ENCODE measurements at regions not wholly inside any gene's neighbourhood (a gene's known extent, or its start where the extent isn't known, plus 50 kb on each side); places are given as distances from the start of the nearest gene placed in this dataset.

GRCh38 chr4:153114771-153115321, 89.4 kb upstream of the TRIM2 start:
- in situ Hi-C loops (cut with MboI; ENCODE audit: low pct_unique_long_range_greater_than_20kb, low sequenced_read_pairs, unreplicated experiment), result no loop called here
- TF ChIP-seq CTCF (IDR thresholded peaks at IDR 0.05; ENCODE audit: extremely low read depth, insufficient read depth, missing control alignments), result no peak
- no peak for DNase-seq (ENCODE audit: low spot score)

- in situ Hi-C loops (cut with MboI; ENCODE audit: low pct_unique_long_range_greater_than_20kb, low sequenced_read_pairs, unreplicated experiment), result no loop called here
- DNase-seq (ENCODE audit: low spot score), result peak; percentile 33
- TF ChIP-seq CTCF (IDR thresholded peaks at IDR 0.05; ENCODE audit: extremely low read depth, insufficient read depth, missing control alignments), result no peak
These were observed 88.6 kb upstream of the TRIM2 start for GRCh38 chr4:153115322-153116290.

GRCh38 chr4:153116291-153116680, 88.0 kb upstream of the TRIM2 start:
- no peak for DNase-seq (ENCODE audit: low spot score)
- TF ChIP-seq CTCF (IDR thresholded peaks at IDR 0.05; ENCODE audit: extremely low read depth, insufficient read depth, missing control alignments), result no peak
- in situ Hi-C loops (cut with MboI; ENCODE audit: low pct_unique_long_range_greater_than_20kb, low sequenced_read_pairs, unreplicated experiment), result no loop called here

GRCh38 chr4:153116801-153117200, 87.4 kb upstream of the TRIM2 start:
- TF ChIP-seq CTCF (IDR thresholded peaks at IDR 0.05; ENCODE audit: extremely low read depth, insufficient read depth, missing control alignments), result no peak

GRCh38 chr4:153117554-153117953, 86.7 kb upstream of the TRIM2 start:
- in situ Hi-C loops (cut with MboI; ENCODE audit: low pct_unique_long_range_greater_than_20kb, low sequenced_read_pairs, unreplicated experiment), result no loop called here
- no peak for DNase-seq (ENCODE audit: low spot score)
- no peak for TF ChIP-seq CTCF (IDR thresholded peaks at IDR 0.05; ENCODE audit: extremely low read depth, insufficient read depth, missing control alignments)

More at GRCh38 chr4:153116801-153117200, 87.4 kb upstream of the TRIM2 start:
- no peak for DNase-seq (ENCODE audit: low spot score)
- in situ Hi-C loops (cut with MboI; ENCODE audit: low pct_unique_long_range_greater_than_20kb, low sequenced_read_pairs, unreplicated experiment), result no loop called here

DNA sequence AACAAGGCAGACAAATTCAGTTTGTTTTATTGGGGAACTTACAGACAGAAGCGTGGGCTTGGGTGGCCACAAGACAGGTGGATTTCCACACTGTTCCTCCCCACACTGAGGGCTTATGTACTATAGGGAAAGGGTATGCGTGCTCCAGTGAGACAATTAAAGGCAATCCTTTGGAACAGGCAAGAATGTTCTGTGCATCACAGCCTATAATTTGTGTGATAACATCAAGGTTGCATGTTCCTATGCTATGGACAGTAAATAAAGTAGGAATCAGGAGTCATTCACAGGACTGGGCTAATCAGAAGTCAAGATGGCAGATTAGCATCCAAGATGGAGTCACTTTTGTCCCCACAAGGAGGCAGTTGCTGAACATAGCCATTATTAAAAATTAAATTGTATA, 84.6 kb upstream of the TRIM2 start:
- TF ChIP-seq CTCF (IDR thresholded peaks at IDR 0.05; ENCODE audit: extremely low read depth, insufficient read depth, missing control alignments), result no peak
- in situ Hi-C loops (cut with MboI; ENCODE audit: low pct_unique_long_range_greater_than_20kb, low sequenced_read_pairs, unreplicated experiment), result no loop called here
- DNase-seq (ENCODE audit: low spot score), result no peak
